ENCODE measurements at regions not wholly inside any gene's neighbourhood (a gene's known extent, or its start where the extent isn't known, plus 50 kb on each side); places are given as distances from the start of the nearest gene placed in this dataset.
A peak's percentile ranks its signal among the peaks of the same experiment; 100 is the strongest.

- H4K20me1 ChIP-seq (ENCODE audit: insufficient read depth, low read length) = no peaks in the 10 kb centered on the region
- H3K4me1 ChIP-seq (ENCODE audit: insufficient read depth, low read length) = no peaks in the 10 kb centered on the region
- WGBS (ENCODE audit: low lambda C conversion rate) = 6% methylated on average over 7 of the region's 7 CpGs
- TF ChIP-seq ATF7 (IDR thresholded peaks at IDR 0.05) (peak; percentile 76), ATF7 (CRISPR knock-in tag; IDR thresholded peaks at IDR 0.05) (no peak), CREB1 (IDR thresholded peaks at IDR 0.05) (peak; percentile 93), CREB1 (CRISPR knock-in tag; IDR thresholded peaks at IDR 0.05) (no peak), ZBTB42 (CRISPR knock-in tag; IDR thresholded peaks at IDR 0.05) (no peak)
- CTCF ChIA-PET (ENCODE audit: low intra/inter-chr PET ratio, low total read pairs) = no interaction called here
- POLR2A ChIA-PET = no interaction called here
- H3K4me2 ChIP-seq (ENCODE audit: low read depth, low read length) = no peak overlapping the region
- no peaks in the 10 kb centered on the region for H3K9me3 ChIP-seq (ENCODE audit: low read length)
- no peaks in the 10 kb centered on the region for H3K79me2 ChIP-seq (ENCODE audit: insufficient read depth, low read length)
- no peak for DNase-seq (ENCODE audit: low spot score)
- H3K27me3 ChIP-seq (ENCODE audit: control insufficient read depth in 1 of 2, insufficient read depth in 2 of 2, low read length in 2 of 2) = 0 out of 5 replicates have a peak, but pooled peaks cover 0 to 1% of the 10 kb centered on the region in 2 experiments
- intact Hi-C loops (cut with micrococcal nuclease; ENCODE audit: unreplicated experiment) = no loop called here
- no peak for ATAC-seq
- no peak overlapping the region for H3K4me3 ChIP-seq (replicated peaks in 1 of 3; ENCODE audit: insufficient read depth in 1 of 3, low read depth in 2 of 3, low read length in 3 of 3)
- H3K27ac ChIP-seq (ENCODE audit: extremely low read length, insufficient read depth, low read length) = no peak overlapping the region
- no peak for FAIRE-seq
- in situ Hi-C loops (cut with HindIII; ENCODE audit: extremely low pct_ligation_motif_present, low pct_unique_long_range_greater_than_20kb) = no loop called here
- no peaks in the 10 kb centered on the region for H3K36me3 ChIP-seq (replicated peaks in 1 of 2; ENCODE audit: control insufficient read depth in 1 of 2, insufficient read depth in 2 of 2, low read length in 2 of 2)
- H2AFZ ChIP-seq (ENCODE audit: low read length) = no peak overlapping the region
- H3K9ac ChIP-seq (ENCODE audit: insufficient read depth, low read depth, low read length) = no peak overlapping the region
- no TSS peak for BruUV-seq (replicated peaks)
Measured at GRCh38 chr14:78104160-78104559, 66.0 kb upstream of the NRXN3 start.

GRCh38 chr14:78104655-78105054, 65.5 kb upstream of the NRXN3 start:
- no peak for FAIRE-seq
- H3K9ac ChIP-seq (ENCODE audit: insufficient read depth, low read depth, low read length) = no peak overlapping the region
- H2AFZ ChIP-seq (ENCODE audit: low read length) = no peak overlapping the region
- no peaks in the 10 kb centered on the region for H3K4me1 ChIP-seq (ENCODE audit: insufficient read depth, low read length)
- no peak overlapping the region for H3K4me3 ChIP-seq (replicated peaks in 1 of 3; ENCODE audit: insufficient read depth in 1 of 3, low read depth in 2 of 3, low read length in 3 of 3)
- H3K27ac ChIP-seq (ENCODE audit: extremely low read length, insufficient read depth, low read length) = no peak overlapping the region
- intact Hi-C loops (cut with micrococcal nuclease; ENCODE audit: unreplicated experiment) = no loop called here
- POLR2A ChIA-PET = no interaction called here
- no peak for DNase-seq (ENCODE audit: low spot score)
- H3K27me3 ChIP-seq (ENCODE audit: control insufficient read depth in 1 of 2, insufficient read depth in 2 of 2, low read length in 2 of 2) = 0 out of 5 replicates have a peak, but pooled peaks cover 0 to 1% of the 10 kb centered on the region in 2 experiments
- ATAC-seq = no peak
- H3K4me2 ChIP-seq (ENCODE audit: low read depth, low read length) = no peak overlapping the region
- H3K9me3 ChIP-seq (ENCODE audit: low read length) = no peaks in the 10 kb centered on the region
- no peaks in the 10 kb centered on the region for H4K20me1 ChIP-seq (ENCODE audit: insufficient read depth, low read length)
- no peaks in the 10 kb centered on the region for H3K36me3 ChIP-seq (replicated peaks in 1 of 2; ENCODE audit: control insufficient read depth in 1 of 2, insufficient read depth in 2 of 2, low read length in 2 of 2)
- no TSS peak for BruUV-seq (replicated peaks)
- no peaks in the 10 kb centered on the region for H3K79me2 ChIP-seq (ENCODE audit: insufficient read depth, low read length)
- WGBS (ENCODE audit: low lambda C conversion rate) = 7% methylated on average over 1 of the region's 1 CpG
- CTCF ChIA-PET (ENCODE audit: low intra/inter-chr PET ratio, low total read pairs) = no interaction called here
- in situ Hi-C loops (cut with HindIII; ENCODE audit: extremely low pct_ligation_motif_present, low pct_unique_long_range_greater_than_20kb) = no loop called here
- TF ChIP-seq MAFF (IDR thresholded peaks at IDR 0.05; ENCODE audit: low read depth, low read length) (no peak), MTERF4 (CRISPR knock-in tag; IDR thresholded peaks at IDR 0.05) (no peak), ZNF337 (CRISPR knock-in tag; IDR thresholded peaks at IDR 0.05; ENCODE audit: borderline replicate concordance, low read depth) (no peak), ZNF556 (CRISPR knock-in tag; IDR thresholded peaks at IDR 0.05; ENCODE audit: borderline replicate concordance) (no peak), PBX2 (CRISPR knock-in tag; IDR thresholded peaks at IDR 0.05) (no peak), WIZ (CRISPR knock-in tag; IDR thresholded peaks at IDR 0.05) (no peak), FOXP4 (CRISPR knock-in tag; IDR thresholded peaks at IDR 0.05) (no peak), SMC3 (IDR thresholded peaks at IDR 0.05; ENCODE audit: low read length) (no peak), CHCHD3 (CRISPR knock-in tag; IDR thresholded peaks at IDR 0.05) (no peak), SYNCRIP (IDR thresholded peaks at IDR 0.05; ENCODE audit: insufficient read depth, low read depth, low read length) (no peak), ISX (CRISPR knock-in tag; conservative IDR thresholded peaks at IDR 0.05) (no peak), NAIF1 (CRISPR knock-in tag; IDR thresholded peaks at IDR 0.05; ENCODE audit: borderline replicate concordance) (no peak), ZNF879 (CRISPR knock-in tag; IDR thresholded peaks at IDR 0.05) (no peak), FOXK1 (CRISPR knock-in tag; IDR thresholded peaks at IDR 0.05; ENCODE audit: borderline replicate concordance, low read depth) (no peak)

Measured in HepG2 (cell line).